ENCODE measurements at regions not wholly inside any gene's neighbourhood (a gene's known extent, or its start where the extent isn't known, plus 50 kb on each side); places are given as distances from the start of the nearest gene placed in this dataset.

- TF ChIP-seq CTCF (IDR thresholded peaks at IDR 0.05) (no peak), POLR2A (IDR thresholded peaks at IDR 0.05; ENCODE audit: low read length) (no peak), SMC3 (IDR thresholded peaks at IDR 0.05) (no peak), MAFK (IDR thresholded peaks at IDR 0.05; ENCODE audit: partially characterized antibody) (no peak), EHMT2 (IDR thresholded peaks at IDR 0.05; ENCODE audit: low read depth) (no peak), MAZ (IDR thresholded peaks at IDR 0.05; ENCODE audit: borderline replicate concordance, low read depth, low read length) (no peak), JUNB (IDR thresholded peaks at IDR 0.05) (no peak), CHD2 (IDR thresholded peaks at IDR 0.05; ENCODE audit: low read length, partially characterized antibody) (no peak), MYC (IDR thresholded peaks at IDR 0.05; ENCODE audit: borderline replicate concordance, low read length) (no peak)
These were observed 670.0 kb downstream of the XPNPEP1 start for GRCh38 chr10:109253306-109253705.
